ENCODE measurements at regions not wholly inside any gene's neighbourhood (a gene's known extent, or its start where the extent isn't known, plus 50 kb on each side); places are given as distances from the start of the nearest gene placed in this dataset.

- H3K9me3 ChIP-seq = no peaks in the 10 kb centered on the region
- no peak for TF ChIP-seq POLR2A (IDR thresholded peaks at IDR 0.05)
- no peak for TF ChIP-seq EP300 (IDR thresholded peaks at IDR 0.05)
- TF ChIP-seq, protein P1, sequence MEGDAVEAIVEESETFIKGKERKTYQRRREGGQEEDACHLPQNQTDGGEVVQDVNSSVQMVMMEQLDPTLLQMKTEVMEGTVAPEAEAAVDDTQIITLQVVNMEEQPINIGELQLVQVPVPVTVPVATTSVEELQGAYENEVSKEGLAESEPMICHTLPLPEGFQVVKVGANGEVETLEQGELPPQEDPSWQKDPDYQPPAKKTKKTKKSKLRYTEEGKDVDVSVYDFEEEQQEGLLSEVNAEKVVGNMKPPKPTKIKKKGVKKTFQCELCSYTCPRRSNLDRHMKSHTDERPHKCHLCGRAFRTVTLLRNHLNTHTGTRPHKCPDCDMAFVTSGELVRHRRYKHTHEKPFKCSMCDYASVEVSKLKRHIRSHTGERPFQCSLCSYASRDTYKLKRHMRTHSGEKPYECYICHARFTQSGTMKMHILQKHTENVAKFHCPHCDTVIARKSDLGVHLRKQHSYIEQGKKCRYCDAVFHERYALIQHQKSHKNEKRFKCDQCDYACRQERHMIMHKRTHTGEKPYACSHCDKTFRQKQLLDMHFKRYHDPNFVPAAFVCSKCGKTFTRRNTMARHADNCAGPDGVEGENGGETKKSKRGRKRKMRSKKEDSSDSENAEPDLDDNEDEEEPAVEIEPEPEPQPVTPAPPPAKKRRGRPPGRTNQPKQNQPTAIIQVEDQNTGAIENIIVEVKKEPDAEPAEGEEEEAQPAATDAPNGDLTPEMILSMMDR (IDR thresholded peaks at IDR 0.05) = no peak
- no peaks in the 10 kb centered on the region for H3K4me1 ChIP-seq
- no peak overlapping the region for H3K4me3 ChIP-seq
- no peaks in the 10 kb centered on the region for H3K36me3 ChIP-seq
- no peak for DNase-seq (ENCODE audit: low spot score in 2 of 2)
- H3K27ac ChIP-seq = no peak overlapping the region
- no peaks in the 10 kb centered on the region for H3K27me3 ChIP-seq
- WGBS, 2 donors = 28 to 40% methylated on average over 3 of the region's 3 CpGs
Observed at GRCh38 chr5:2453781-2454180, 297.7 kb downstream of the IRX2 start.

DNA sequence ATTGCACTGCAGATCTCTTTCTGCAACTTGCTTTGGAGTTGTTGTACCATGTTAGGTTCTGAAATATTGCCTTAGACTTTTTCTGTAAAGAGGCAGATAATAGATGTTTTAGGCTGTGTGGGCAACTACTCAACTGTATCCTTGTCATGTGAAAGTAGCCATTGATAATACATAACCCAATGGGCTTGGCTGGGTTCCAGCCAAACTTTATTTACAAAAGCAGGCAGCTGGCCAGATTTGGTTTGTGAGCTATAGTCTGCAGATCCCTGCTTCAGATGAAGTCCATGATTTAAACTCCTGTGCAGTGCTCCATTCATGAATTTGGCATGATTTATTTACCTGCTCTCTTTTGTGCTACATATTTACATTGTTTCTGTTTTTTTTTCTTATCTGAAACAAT is 300.4 kb downstream of the IRX2 start:
- peaks cover 0 to 2% (median 0%) of the 10 kb centered on the region in 4 donors for H3K9me3 ChIP-seq

DNA sequence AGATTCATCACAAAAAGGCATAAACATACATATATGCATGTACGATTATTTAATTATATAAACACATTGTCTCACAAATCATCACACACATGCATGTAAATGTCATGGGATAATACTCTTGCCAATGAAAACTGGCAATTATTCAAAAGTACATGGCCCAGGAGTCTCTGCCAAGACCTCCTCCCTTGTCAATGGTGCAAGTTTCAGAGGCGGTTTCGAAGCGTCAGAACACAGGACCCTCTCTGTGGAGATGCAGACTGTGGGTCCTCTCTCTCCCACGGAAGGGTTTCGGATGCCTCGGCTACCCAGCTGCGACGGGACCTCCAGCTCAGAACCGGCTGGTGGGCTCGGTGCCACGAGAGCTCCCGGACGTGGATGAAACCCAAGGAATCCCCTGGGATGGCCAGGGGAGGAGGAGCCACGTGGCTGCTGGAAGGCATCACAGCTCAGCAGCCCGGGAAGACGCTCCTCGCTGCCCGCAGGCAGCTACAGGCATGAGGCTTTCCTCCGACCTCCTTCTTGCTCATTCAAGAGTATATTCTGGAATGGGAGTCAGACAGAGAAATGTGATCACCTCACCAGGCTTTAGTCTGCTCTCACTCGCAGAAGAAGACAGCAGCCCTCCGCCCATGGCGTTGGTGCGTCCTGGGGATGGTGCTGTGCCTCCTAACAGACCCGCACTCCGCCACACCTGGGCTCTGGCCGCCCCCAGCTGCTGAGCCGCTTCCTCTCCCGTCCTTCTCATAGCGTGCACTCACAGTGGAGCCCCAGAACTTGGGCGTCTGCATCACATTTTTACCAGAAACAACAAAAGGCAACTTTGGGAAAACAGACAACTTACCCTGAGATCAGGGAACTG is 308.8 kb downstream of the IRX2 start:
- 66 to 68% methylated on average over 28 to 31 of the region's 31 CpGs for WGBS, 2 donors
- Histone ChIP-seq H3K4me1 (no peaks in the 10 kb centered on the region), H3K9me3 (peaks cover 0 to 2% (median 0%) of the 10 kb centered on the region in 4 donors), H3K27me3 (no peaks in the 10 kb centered on the region), H3K36me3 (no peaks in the 10 kb centered on the region), H3K27ac (no peak overlapping the region), H3K4me3 (no peak overlapping the region)
- TF ChIP-seq, protein P1 (IDR thresholded peaks at IDR 0.05) = no peak
- TF ChIP-seq EP300 (IDR thresholded peaks at IDR 0.05) (no peak), POLR2A (IDR thresholded peaks at IDR 0.05) (no peak)
- DNase-seq (ENCODE audit: low spot score in 2 of 2) = no peak

More for the DNA sequence above, 300.4 kb downstream of the IRX2 start:
- Histone ChIP-seq H3K4me3 (no peak overlapping the region), H3K36me3 (no peaks in the 10 kb centered on the region), H3K27ac (no peak overlapping the region), H3K4me1 (no peaks in the 10 kb centered on the region), H3K27me3 (no peaks in the 10 kb centered on the region)
- TF ChIP-seq EP300 (IDR thresholded peaks at IDR 0.05) = no peak
- TF ChIP-seq, protein P1 (IDR thresholded peaks at IDR 0.05) = no peak
- no peak for TF ChIP-seq POLR2A (IDR thresholded peaks at IDR 0.05)
- DNase-seq (ENCODE audit: low spot score in 2 of 2) = no peak

GRCh38 chr5:2441495-2442180 is 309.8 kb downstream of the IRX2 start:
- 60 to 62% methylated on average over 14 of the region's 14 CpGs for WGBS, 2 donors
- Histone ChIP-seq H3K9me3 (no peaks in the 10 kb centered on the region), H3K27me3 (no peaks in the 10 kb centered on the region), H3K4me3 (no peak overlapping the region), H3K4me1 (no peaks in the 10 kb centered on the region), H3K27ac (no peak overlapping the region), H3K36me3 (no peaks in the 10 kb centered on the region)
- DNase-seq (ENCODE audit: low spot score in 2 of 2) = no peak
- TF ChIP-seq EP300 (IDR thresholded peaks at IDR 0.05) = no peak
- no peak for TF ChIP-seq POLR2A (IDR thresholded peaks at IDR 0.05)
- TF ChIP-seq, protein P1 (IDR thresholded peaks at IDR 0.05) = no peak

DNA sequence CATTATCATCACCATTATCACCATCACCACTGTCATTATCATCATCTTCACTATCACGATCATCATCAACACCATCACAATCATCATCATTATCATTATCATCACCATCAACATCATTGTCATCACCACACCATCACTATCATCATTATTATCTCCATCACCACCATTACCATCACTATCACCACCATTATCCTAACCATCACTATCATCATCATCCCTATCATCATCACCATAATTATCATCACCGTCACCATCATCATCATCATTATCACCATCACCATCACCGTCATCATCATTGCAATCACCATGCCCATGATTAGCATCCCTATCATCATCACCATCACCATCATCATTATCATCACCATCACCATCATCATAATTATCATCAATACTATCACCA is 311.9 kb downstream of the IRX2 start:
- Histone ChIP-seq H3K4me3 (no peak overlapping the region), H3K4me1 (no peaks in the 10 kb centered on the region), H3K9me3 (no peaks in the 10 kb centered on the region), H3K36me3 (no peaks in the 10 kb centered on the region), H3K27ac (no peak overlapping the region), H3K27me3 (no peaks in the 10 kb centered on the region)
- TF ChIP-seq POLR2A (IDR thresholded peaks at IDR 0.05) (no peak), EP300 (IDR thresholded peaks at IDR 0.05) (no peak)
- TF ChIP-seq, protein P1 (IDR thresholded peaks at IDR 0.05) = no peak
- 94 to 95% methylated on average over 3 of the region's 3 CpGs for WGBS, 2 donors
- no peak for DNase-seq (ENCODE audit: low spot score in 2 of 2)
